ENCODE measurements at regions not wholly inside any gene's neighbourhood (a gene's known extent, or its start where the extent isn't known, plus 50 kb on each side); places are given as distances from the start of the nearest gene placed in this dataset.

GRCh38 chr5:174493530-174493929 lies 230.9 kb upstream of the MSX2 start:
- TF ChIP-seq CTCF (IDR thresholded peaks at IDR 0.05; ENCODE audit: control extremely low read depth in 1 of 3, insufficient read depth in 1 of 3, low read depth in 1 of 3, low read length in 3 of 3) (no peak), BRCA1 (IDR thresholded peaks at IDR 0.05; ENCODE audit: low read depth, low read length) (no peak), RXRA (IDR thresholded peaks at IDR 0.05; ENCODE audit: insufficient read depth, low read depth, low read length) (no peak)
